ENCODE measurements at regions not wholly inside any gene's neighbourhood (a gene's known extent, or its start where the extent isn't known, plus 50 kb on each side); places are given as distances from the start of the nearest gene placed in this dataset.

DNA sequence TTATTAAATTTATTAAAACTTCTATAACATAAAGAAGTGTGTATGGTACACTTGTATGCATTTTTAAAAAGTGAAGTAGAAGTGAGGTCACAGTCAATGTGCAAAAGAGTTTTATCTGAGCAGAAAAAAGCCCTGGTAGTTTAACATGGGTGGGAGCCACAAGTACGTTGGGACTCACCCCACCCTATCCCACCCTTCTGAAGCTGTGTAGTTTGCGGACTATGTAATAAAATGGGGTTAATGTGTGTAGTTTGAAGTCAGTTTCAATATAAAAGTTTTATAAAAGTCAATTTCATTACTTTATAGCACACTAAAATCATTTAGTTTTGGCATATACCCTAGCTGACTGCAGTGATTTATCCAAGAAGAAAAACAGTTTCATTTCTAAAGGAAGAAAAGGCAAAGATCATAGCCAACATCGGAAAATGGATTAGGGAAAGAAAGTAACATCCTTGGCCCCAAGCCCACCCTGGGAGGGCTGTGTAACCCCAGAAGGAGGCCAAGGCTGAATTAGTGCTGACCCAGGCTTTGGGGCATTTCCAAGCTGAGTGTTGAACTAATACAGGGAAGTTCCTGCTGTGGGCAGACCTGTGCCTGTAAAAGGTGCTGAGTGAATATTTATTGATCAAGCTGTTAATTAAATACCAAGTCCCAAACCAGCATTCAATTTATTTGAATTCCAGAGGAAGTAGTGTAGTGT lies 398.6 kb upstream of the ADAMTSL1 start:
- no peak for DNase-seq

DNA sequence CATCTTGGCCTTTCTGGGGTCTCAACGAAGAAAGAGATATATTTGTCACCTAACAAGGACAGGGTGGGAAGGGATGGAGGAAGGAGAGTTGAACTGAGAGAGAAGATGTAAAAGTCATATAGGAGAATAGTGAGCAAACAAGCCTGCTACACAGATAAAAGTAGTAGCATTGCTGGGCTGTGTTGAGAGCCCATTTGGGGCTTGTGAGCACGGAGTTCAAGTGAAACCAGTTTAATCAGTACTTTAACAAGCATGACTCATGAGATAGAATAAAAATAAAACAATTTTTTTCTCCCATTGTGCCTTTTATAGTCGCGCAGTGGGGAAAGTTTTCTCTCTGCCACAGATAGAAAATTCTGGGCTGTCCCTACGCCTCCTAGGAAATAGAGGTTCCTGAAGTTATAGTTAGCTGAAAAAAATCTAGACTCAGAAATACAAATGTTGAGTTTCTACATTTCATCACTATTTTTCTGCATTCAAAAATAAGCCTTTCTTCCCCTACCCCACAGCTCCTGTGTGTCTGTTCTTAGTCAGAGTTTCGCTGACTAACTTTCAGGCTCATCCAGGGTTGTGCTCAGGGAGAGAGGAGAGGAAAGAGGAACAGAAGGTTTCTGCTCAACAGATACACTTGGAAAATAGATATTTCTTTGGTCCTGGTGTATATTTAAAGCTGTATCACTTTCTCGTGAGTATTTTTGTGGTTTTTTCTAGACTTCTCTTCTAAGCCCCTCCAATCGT lies 395.8 kb upstream of the ADAMTSL1 start:
- DNase-seq, result no peak

GRCh38 chr9:18092138-18092537 lies 381.8 kb upstream of the ADAMTSL1 start:
- DNase-seq, result no peak

- no peak for DNase-seq
These were observed 367.9 kb upstream of the ADAMTSL1 start for GRCh38 chr9:18106006-18106560.

GRCh38 chr9:18109675-18110074 lies 364.3 kb upstream of the ADAMTSL1 start:
- no peak for DNase-seq

- no peak for DNase-seq
These were observed 362.8 kb upstream of the ADAMTSL1 start for GRCh38 chr9:18111146-18111545.

GRCh38 chr9:18114559-18115475 lies 359.1 kb upstream of the ADAMTSL1 start:
- DNase-seq, result no peak

GRCh38 chr9:18118268-18118667 lies 355.7 kb upstream of the ADAMTSL1 start:
- DNase-seq, result no peak

DNA sequence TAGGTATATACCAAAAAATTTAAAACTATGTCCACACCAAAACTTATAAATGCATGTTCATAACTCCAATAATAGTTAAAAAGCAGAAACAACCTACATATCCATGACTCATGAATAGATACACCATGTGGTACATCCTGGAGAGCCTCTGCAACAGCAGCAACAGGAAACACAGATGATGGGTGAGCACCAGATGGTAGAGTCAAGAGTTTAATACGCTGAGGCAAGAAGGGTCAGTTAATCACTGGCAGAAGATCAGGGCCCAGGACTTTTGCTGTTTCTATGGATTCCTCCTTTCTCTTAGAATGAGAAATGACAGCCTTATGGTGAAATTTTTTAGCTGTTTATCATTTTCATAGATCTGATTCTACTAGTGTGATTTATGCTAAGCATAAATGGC lies 351.8 kb upstream of the ADAMTSL1 start:
- no peak for DNase-seq

GRCh38 chr9:18124760-18125159 lies 349.2 kb upstream of the ADAMTSL1 start:
- no peak for DNase-seq

GRCh38 chr9:18126831-18127498 lies 347.0 kb upstream of the ADAMTSL1 start:
- no peak for DNase-seq

DNA sequence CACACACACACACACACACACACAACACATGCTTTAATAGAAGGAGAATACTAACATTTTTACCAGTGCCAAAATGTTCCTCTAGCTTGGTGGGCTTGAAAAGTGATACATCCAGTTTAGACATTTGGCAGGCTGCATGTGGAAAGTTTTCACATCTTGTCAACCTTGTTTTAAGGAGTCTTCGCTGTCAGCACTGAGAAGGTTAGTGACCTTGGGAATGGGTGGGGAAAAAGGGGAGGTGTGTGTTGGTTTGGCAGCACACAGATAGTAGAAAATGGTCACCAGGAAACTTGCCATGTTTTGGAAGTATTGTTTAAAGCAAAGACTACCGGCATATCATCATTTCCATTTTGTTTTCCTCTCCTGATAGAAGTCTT lies 346.5 kb upstream of the ADAMTSL1 start:
- no peak for DNase-seq

DNA sequence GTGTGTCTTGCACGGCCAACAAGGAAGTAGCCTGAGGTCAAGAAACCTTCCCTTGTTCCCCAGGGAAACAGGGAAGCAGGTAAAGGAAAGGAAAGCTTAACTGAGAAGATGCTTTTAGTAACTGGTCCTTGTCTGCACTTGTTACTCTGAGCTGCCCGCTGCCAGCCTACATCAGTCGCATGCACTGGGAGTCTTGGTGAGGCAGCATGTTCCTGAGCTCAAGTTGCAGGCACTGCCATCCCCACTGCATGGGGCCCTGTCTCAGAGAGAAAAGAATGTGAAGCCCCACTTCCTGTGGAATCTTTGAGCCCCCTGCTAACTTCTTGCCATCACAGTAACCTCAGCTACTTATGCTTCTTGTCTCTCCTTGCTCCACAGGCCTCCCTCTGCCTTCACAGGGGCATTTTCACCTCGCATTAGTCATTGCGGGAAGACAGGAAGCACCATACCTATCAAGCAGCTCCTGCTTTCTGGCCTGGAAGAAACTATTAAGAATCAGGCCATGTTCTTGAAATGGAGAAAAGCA lies 344.1 kb upstream of the ADAMTSL1 start:
- no peak for DNase-seq

- no peak for DNase-seq
These were observed 337.5 kb upstream of the ADAMTSL1 start for GRCh38 chr9:18136354-18136994.

- no peak for DNase-seq
These were observed 336.1 kb upstream of the ADAMTSL1 start for GRCh38 chr9:18137815-18138214.

- no peak for DNase-seq
These were observed 335.3 kb upstream of the ADAMTSL1 start for GRCh38 chr9:18138656-18139055.

GRCh38 chr9:18141681-18142080 lies 332.3 kb upstream of the ADAMTSL1 start:
- DNase-seq, result no peak

- no peak for DNase-seq
These were observed 330.7 kb upstream of the ADAMTSL1 start for GRCh38 chr9:18143073-18143745.

DNA sequence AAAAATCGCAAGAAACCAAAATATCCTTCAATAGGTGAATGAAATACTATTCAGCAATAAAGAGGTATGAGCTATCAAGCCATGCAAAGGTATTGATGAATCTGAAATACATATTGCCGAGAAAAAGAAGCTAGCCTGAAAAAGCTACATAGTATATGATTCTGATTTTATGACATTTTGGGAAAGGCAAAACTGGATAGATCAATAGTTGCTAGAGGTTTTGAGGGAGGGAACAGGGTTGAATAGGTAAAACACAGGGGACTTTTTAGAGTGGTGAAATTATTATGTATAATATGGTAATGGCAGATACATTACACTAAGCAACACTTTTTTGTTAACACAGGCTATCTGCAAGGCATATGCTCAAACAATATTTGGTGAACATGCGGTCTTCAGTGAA lies 327.6 kb upstream of the ADAMTSL1 start:
- DNase-seq, result no peak

DNA sequence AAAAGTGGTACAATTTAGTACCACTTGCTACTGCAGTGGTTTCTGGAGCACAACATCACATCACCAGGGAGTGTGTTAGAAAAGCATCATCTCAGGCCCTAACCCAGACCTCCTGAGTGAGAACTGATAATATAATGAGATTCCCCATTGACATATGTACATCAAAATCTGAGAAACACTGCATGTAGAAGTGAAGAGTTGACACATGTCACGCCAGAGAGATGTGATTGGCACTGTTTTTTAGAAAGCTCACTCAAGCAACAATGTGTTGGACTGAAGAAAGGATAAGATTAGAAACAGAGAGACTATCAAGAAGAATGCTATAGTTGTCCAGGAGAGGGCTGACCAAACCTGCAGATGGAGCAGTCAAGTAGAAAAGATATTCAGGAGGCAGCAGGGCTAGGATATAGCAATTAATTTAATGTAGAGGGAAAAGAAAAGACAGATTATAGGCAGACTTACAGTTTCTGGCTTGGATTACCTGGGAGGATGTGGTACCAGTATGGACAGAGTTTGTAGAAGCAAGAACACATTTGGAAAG lies 324.4 kb upstream of the ADAMTSL1 start:
- no peak for DNase-seq

- no peak for DNase-seq
These were observed 319.3 kb upstream of the ADAMTSL1 start for GRCh38 chr9:18154661-18155060.

All from hematopoietic multipotent progenitor cell treated with erythropoietin and hydrocortisone succinate and interleukin-3 and kit ligand, for 4 days (in vitro differentiated cells).